ENCODE measurements at regions not wholly inside any gene's neighbourhood (a gene's known extent, or its start where the extent isn't known, plus 50 kb on each side); places are given as distances from the start of the nearest gene placed in this dataset.
A peak's percentile ranks its signal among the peaks of the same experiment; 100 is the strongest.

DNA sequence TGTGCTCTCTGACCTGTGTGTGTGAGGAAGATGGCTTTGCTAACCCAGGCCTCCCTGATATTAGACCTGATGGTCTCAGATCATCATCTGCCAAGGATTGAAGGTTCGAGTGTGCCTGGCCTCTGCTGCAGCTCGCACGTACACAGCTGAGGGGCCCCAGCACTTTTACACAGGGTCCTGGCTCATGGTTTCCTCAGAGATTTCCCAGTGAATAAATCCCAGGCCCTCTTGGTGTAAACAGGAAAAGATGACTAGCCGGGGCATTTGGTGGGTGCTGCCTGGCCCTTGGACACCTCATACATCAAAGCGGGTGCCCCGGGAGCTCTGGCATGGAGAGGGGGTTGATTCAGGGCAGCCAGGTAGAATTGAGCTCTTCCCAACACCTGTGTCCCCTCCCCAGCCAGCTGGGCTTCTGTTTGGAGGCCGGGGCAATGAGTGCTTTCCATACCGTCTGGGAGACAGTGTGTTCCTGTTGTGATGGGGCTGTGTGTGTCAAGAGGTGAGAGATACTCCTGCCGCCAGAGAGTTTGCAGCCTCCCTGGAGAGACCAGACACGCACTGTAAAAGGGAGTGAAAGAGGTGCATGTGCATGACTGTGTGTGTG is 72.5 kb upstream of the TLE3 start:
- 93 to 95% methylated on average over 10 of the region's 10 CpGs for WGBS, 2 donors
- no peak for DNase-seq (ENCODE audit: low spot score in 2 of 2)
- H3K4me3 ChIP-seq (ENCODE audit: low read depth, poor library complexity, severe bottlenecking) = no peak overlapping the region
- intact Hi-C loops (cut with DNase I; ENCODE audit: low total_unique reads) = no loop called here
- TF ChIP-seq POLR2A (IDR thresholded peaks at IDR 0.05) = no peak
- TF ChIP-seq, protein P1, sequence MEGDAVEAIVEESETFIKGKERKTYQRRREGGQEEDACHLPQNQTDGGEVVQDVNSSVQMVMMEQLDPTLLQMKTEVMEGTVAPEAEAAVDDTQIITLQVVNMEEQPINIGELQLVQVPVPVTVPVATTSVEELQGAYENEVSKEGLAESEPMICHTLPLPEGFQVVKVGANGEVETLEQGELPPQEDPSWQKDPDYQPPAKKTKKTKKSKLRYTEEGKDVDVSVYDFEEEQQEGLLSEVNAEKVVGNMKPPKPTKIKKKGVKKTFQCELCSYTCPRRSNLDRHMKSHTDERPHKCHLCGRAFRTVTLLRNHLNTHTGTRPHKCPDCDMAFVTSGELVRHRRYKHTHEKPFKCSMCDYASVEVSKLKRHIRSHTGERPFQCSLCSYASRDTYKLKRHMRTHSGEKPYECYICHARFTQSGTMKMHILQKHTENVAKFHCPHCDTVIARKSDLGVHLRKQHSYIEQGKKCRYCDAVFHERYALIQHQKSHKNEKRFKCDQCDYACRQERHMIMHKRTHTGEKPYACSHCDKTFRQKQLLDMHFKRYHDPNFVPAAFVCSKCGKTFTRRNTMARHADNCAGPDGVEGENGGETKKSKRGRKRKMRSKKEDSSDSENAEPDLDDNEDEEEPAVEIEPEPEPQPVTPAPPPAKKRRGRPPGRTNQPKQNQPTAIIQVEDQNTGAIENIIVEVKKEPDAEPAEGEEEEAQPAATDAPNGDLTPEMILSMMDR (IDR thresholded peaks at IDR 0.05) = no peak

DNA sequence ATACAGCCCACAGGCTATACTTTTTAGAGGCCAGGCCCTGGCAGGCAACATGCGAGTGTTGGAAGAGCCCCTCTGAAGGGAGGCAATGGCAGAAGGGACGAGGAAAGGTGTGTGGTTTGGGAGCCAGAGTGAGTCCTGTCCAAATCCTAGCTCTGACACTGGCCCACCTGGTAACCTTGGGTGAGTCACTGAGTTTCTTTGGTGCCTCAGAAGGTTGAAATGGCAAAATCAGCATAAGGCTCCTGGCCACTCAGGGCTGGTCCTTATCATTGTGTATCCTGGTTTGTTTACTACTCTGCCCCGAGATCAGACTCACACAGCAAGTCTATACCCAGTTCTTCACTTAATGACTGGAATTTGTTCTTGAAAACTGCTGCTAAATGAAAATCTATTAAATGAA is 71.4 kb upstream of the TLE3 start:
- no peak for DNase-seq (ENCODE audit: low spot score in 2 of 2)
- no peak overlapping the region for H3K4me3 ChIP-seq (ENCODE audit: low read depth, poor library complexity, severe bottlenecking)
- intact Hi-C loops (cut with DNase I; ENCODE audit: low total_unique reads) = no loop called here
- WGBS, 2 donors = 92 to 95% methylated on average over 3 of the region's 3 CpGs
- TF ChIP-seq, protein P1 (IDR thresholded peaks at IDR 0.05) = no peak
- no peak for TF ChIP-seq POLR2A (IDR thresholded peaks at IDR 0.05)

GRCh38 chr15:70167155-70167554 is 69.4 kb upstream of the TLE3 start:
- DNase-seq (ENCODE audit: low spot score in 2 of 2) = no peak
- intact Hi-C loops (cut with DNase I; ENCODE audit: low total_unique reads) = no loop called here
- H3K4me3 ChIP-seq (ENCODE audit: low read depth, poor library complexity, severe bottlenecking) = no peak overlapping the region
- TF ChIP-seq, protein P1 (IDR thresholded peaks at IDR 0.05) = no peak
- TF ChIP-seq POLR2A (IDR thresholded peaks at IDR 0.05) = no peak
- 63 to 65% methylated on average over 3 of the region's 3 CpGs for WGBS, 2 donors

- no peak overlapping the region for H3K4me3 ChIP-seq (ENCODE audit: low read depth, poor library complexity, severe bottlenecking)
- DNase-seq (ENCODE audit: low spot score in 2 of 2) = no peak
- 92 to 94% methylated on average over 12 to 13 of the region's 13 CpGs for WGBS, 2 donors
- intact Hi-C loops (cut with DNase I; ENCODE audit: low total_unique reads) = no loop called here
- TF ChIP-seq, protein P1 (IDR thresholded peaks at IDR 0.05) = no peak
- no peak for TF ChIP-seq POLR2A (IDR thresholded peaks at IDR 0.05)
Observed at GRCh38 chr15:70166506-70167087, 68.9 kb upstream of the TLE3 start.

GRCh38 chr15:70165716-70166284 is 68.1 kb upstream of the TLE3 start:
- intact Hi-C loops (cut with DNase I; ENCODE audit: low total_unique reads) = no loop called here
- TF ChIP-seq, protein P1 (IDR thresholded peaks at IDR 0.05) = no peak
- no peak for TF ChIP-seq POLR2A (IDR thresholded peaks at IDR 0.05)
- 24 to 34% methylated on average over 10 of the region's 10 CpGs for whole genome bisulfite sequencing, 2 donors
- H3K4me3 ChIP-seq (ENCODE audit: low read depth, poor library complexity, severe bottlenecking) = no peak overlapping the region
- peak in 1 of 2 donors; percentile 44 for DNase-seq (ENCODE audit: low spot score in 2 of 2)
